ENCODE measurements at regions not wholly inside any gene's neighbourhood (a gene's known extent, or its start where the extent isn't known, plus 50 kb on each side); places are given as distances from the start of the nearest gene placed in this dataset.

DNA sequence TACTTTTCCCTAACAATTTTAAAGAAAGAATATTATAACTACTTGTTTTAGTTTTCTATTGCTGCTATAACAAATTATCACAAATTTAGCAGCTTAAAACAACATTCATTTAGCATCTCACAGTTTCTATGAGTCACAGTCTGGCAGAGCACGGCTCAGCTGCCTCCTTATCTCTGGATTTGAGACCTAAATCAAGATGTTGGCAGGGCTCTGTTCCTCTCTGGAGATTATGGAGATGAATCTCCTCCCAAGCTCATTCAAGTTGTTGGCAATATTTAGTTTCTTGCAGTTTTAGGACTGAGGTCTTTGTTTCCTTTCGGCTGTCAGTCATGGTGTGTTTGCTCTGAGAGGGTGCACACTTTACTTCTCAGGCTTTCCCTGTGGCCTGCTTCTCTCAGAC is 1065.8 kb upstream of the EYS start:
- ChIA-PET POLR2A (ENCODE audit: low non-redundant PET) (interaction anchor here (0.7 kb wide), 1 partner anchor 339 kb away, joined by 8 read pairs; no protein-coding TSS in a partner anchor), CTCF (no interaction called here)
- no TSS peak for BruUV-seq (replicated peaks)
- peak; percentile 76 for DNase-seq (ENCODE audit: low spot score)
- TF ChIP-seq, protein P1, sequence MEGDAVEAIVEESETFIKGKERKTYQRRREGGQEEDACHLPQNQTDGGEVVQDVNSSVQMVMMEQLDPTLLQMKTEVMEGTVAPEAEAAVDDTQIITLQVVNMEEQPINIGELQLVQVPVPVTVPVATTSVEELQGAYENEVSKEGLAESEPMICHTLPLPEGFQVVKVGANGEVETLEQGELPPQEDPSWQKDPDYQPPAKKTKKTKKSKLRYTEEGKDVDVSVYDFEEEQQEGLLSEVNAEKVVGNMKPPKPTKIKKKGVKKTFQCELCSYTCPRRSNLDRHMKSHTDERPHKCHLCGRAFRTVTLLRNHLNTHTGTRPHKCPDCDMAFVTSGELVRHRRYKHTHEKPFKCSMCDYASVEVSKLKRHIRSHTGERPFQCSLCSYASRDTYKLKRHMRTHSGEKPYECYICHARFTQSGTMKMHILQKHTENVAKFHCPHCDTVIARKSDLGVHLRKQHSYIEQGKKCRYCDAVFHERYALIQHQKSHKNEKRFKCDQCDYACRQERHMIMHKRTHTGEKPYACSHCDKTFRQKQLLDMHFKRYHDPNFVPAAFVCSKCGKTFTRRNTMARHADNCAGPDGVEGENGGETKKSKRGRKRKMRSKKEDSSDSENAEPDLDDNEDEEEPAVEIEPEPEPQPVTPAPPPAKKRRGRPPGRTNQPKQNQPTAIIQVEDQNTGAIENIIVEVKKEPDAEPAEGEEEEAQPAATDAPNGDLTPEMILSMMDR (conservative IDR thresholded peaks at IDR 0.05; ENCODE audit: low read depth, low read length) = no peak
- TF ChIP-seq EZH2 (IDR thresholded peaks at IDR 0.05; ENCODE audit: borderline replicate concordance, low read depth, low read length, poor library complexity, severe bottlenecking) = no peak
- Histone ChIP-seq H3K9me3 (ENCODE audit: low read depth, low read length, poor library complexity, severe bottlenecking) (peaks cover 5% of the 10 kb centered on the region), H3K4me1 (ENCODE audit: insufficient read depth, low read length, poor library complexity, severe bottlenecking) (peaks cover 19% of the 10 kb centered on the region), H3K36me3 (ENCODE audit: insufficient read depth, low read length, poor library complexity, severe bottlenecking) (no peaks in the 10 kb centered on the region), H3K27me3 (replicated peaks; ENCODE audit: insufficient read depth, low read depth, low read length, poor library complexity) (no peaks in the 10 kb centered on the region), H3K27ac (ENCODE audit: low read depth, low read length, poor library complexity, severe bottlenecking) (peak overlapping the region; percentile 30), H3K4me3 (ENCODE audit: low read depth, low read length, poor library complexity, severe bottlenecking) (no peak overlapping the region)
- intact Hi-C loops (cut with micrococcal nuclease; ENCODE audit: unreplicated experiment) = no loop called here

GRCh38 chr6:66771626-66772025 is 1064.6 kb upstream of the EYS start:
- H3K36me3 ChIP-seq (ENCODE audit: insufficient read depth, low read length, poor library complexity, severe bottlenecking) = no peaks in the 10 kb centered on the region
- BruUV-seq (replicated peaks) = no TSS peak
- H3K27ac ChIP-seq (ENCODE audit: low read depth, low read length, poor library complexity, severe bottlenecking) = no peak overlapping the region
- no peaks in the 10 kb centered on the region for H3K27me3 ChIP-seq (replicated peaks; ENCODE audit: insufficient read depth, low read depth, low read length, poor library complexity)
- DNase-seq (ENCODE audit: low spot score) = peak; percentile 11
- ChIA-PET CTCF (no interaction called here), POLR2A (ENCODE audit: low non-redundant PET) (no interaction called here)
- no peak overlapping the region for H3K4me3 ChIP-seq (ENCODE audit: low read depth, low read length, poor library complexity, severe bottlenecking)
- peaks cover 3% of the 10 kb centered on the region for H3K9me3 ChIP-seq (ENCODE audit: low read depth, low read length, poor library complexity, severe bottlenecking)
- intact Hi-C loops (cut with micrococcal nuclease; ENCODE audit: unreplicated experiment) = no loop called here
- no peak for TF ChIP-seq EZH2 (IDR thresholded peaks at IDR 0.05; ENCODE audit: borderline replicate concordance, low read depth, low read length, poor library complexity, severe bottlenecking)
- TF ChIP-seq, protein P1 (conservative IDR thresholded peaks at IDR 0.05; ENCODE audit: low read depth, low read length) = no peak
- H3K4me1 ChIP-seq (ENCODE audit: insufficient read depth, low read length, poor library complexity, severe bottlenecking) = peaks cover 19% of the 10 kb centered on the region

DNA sequence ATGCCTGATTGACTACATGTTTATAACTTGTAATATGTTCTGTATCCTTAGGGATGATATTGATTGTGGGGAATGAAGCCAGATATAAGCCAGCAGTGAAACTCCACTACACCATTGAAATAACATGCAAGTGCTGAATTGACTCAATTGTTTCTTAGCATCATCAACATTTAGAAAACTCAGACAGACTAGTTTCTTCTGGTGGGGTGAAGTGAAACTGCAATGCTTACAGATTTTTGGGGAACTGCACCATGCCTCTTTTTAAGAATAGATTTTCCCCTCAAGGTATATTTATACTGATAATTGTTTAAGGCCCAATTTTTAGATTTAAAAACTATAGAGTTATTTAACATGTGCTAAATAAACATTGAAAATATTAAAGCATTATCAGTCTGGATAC is 1044.6 kb upstream of the EYS start:
- CTCF ChIA-PET = no interaction called here
- BruUV-seq (replicated peaks) = no TSS peak
- Histone ChIP-seq H3K4me1 (ENCODE audit: insufficient read depth, low read length, poor library complexity, severe bottlenecking) (no peaks in the 10 kb centered on the region), H3K4me3 (ENCODE audit: low read depth, low read length, poor library complexity, severe bottlenecking) (no peak overlapping the region), H3K36me3 (ENCODE audit: insufficient read depth, low read length, poor library complexity, severe bottlenecking) (no peaks in the 10 kb centered on the region), H3K27ac (ENCODE audit: low read depth, low read length, poor library complexity, severe bottlenecking) (no peak overlapping the region), H3K9me3 (ENCODE audit: low read depth, low read length, poor library complexity, severe bottlenecking) (peaks cover under 1% of the 10 kb centered on the region), H3K27me3 (replicated peaks; ENCODE audit: insufficient read depth, low read depth, low read length, poor library complexity) (no peaks in the 10 kb centered on the region)
- POLR2A ChIA-PET (ENCODE audit: low non-redundant PET) = no interaction called here
- no peak for DNase-seq (ENCODE audit: low spot score)
- intact Hi-C loops (cut with micrococcal nuclease; ENCODE audit: unreplicated experiment) = no loop called here
- no peak for TF ChIP-seq EZH2 (IDR thresholded peaks at IDR 0.05; ENCODE audit: borderline replicate concordance, low read depth, low read length, poor library complexity, severe bottlenecking)
- TF ChIP-seq, protein P1 (conservative IDR thresholded peaks at IDR 0.05; ENCODE audit: low read depth, low read length) = no peak

Measured in A673 (cell line).